ENCODE measurements at regions not wholly inside any gene's neighbourhood (a gene's known extent, or its start where the extent isn't known, plus 50 kb on each side); places are given as distances from the start of the nearest gene placed in this dataset.

DNA sequence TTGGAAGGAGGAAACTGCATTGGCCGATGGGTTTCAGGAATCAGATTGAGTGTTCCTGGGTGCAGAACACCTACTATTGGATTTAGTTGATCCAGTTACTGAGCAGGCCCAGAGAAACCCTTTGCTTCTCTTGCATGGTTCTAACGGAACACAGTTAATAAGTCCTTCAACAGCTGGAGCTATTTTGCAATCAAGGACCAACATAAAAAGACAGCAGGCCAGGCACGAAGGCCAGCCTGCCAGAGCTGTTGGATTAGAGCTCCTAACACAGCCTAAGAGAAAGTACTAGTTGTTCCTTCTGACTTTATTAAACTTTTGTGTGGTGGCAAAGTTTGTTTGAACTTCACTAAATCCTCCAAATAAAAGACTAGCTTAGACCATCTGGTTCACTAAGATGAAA is 148.0 kb upstream of the LMO4 start:
- no peak overlapping the region for H3K4me2 ChIP-seq (ENCODE audit: low read depth, low read length)
- 14% methylated on average over 1 of the region's 3 CpGs; no CpG with 5 or more reads in 1 of the 2 experiments for WGBS, 2 experiments (ENCODE audit: extremely low coverage in 2 of 2, insufficient read length in 1 of 2)
- H3K4me3 ChIP-seq (ENCODE audit: insufficient read depth, low read depth, low read length) = no peak overlapping the region
- no peak overlapping the region for H4K8ac ChIP-seq (ENCODE audit: low read depth in 2 of 2, low read length in 2 of 2)
- H2AFZ ChIP-seq (replicated peaks; ENCODE audit: low read length, poor library complexity) = no peak overlapping the region
- ChIA-PET POLR2A (ENCODE audit: unreplicated experiment) (no interaction called here), CTCF (no interaction called here)
- no peak overlapping the region for H3K56ac ChIP-seq (ENCODE audit: extremely low read depth, insufficient read depth, low read length)
- no peak for DNase-seq
- H3K18ac ChIP-seq (ENCODE audit: low read depth, low read length) = no peak overlapping the region
- no peak overlapping the region for H2BK120ac ChIP-seq (ENCODE audit: low read depth, low read length)
- H3K9ac ChIP-seq (ENCODE audit: low read depth, low read length) = no peak overlapping the region
- no peaks in the 10 kb centered on the region for H3K9me3 ChIP-seq (ENCODE audit: control insufficient read depth, insufficient read depth, low read length)
- H3K79me1 ChIP-seq (ENCODE audit: low read depth in 1 of 2, low read length in 2 of 2) = no peaks in the 10 kb centered on the region
- H3K4ac ChIP-seq (ENCODE audit: low read depth, low read length) = no peak overlapping the region
- H2AK5ac ChIP-seq (ENCODE audit: low read depth, low read length) = no peak overlapping the region
- no peak overlapping the region for H3K23ac ChIP-seq (ENCODE audit: low read depth, low read length)
- H2BK5ac ChIP-seq (ENCODE audit: low read depth, low read length, poor library complexity, severe bottlenecking) = no peak overlapping the region
- BruUV-seq (replicated peaks) = no TSS peak
- H3K27me3 ChIP-seq (ENCODE audit: control insufficient read depth, insufficient read depth, low read length) = peaks cover 3% of the 10 kb centered on the region
- in situ Hi-C loops (cut with MboI; ENCODE audit: low sequenced_read_pairs) (no loop called here), dilution Hi-C loops (cut with HindIII; ENCODE audit: low sequenced_read_pairs, unreplicated experiment) (no loop called here), intact Hi-C loops (cut with micrococcal nuclease) (no loop called here)
- no peak overlapping the region for H2BK15ac ChIP-seq (ENCODE audit: low read depth, low read length)
- H3K9me1 ChIP-seq (ENCODE audit: insufficient read depth, low read length) = no peaks in the 10 kb centered on the region
- no peak overlapping the region for H3K27ac ChIP-seq (ENCODE audit: insufficient read depth, low read length)
- no peaks in the 10 kb centered on the region for H3K36me3 ChIP-seq (ENCODE audit: control insufficient read depth, insufficient read depth, low read length)
- H3K14ac ChIP-seq (replicated peaks; ENCODE audit: low read depth, low read length) = no peak overlapping the region
- ATAC-seq (ENCODE audit: low read depth) = no peak
- H2AK9ac ChIP-seq (replicated peaks; ENCODE audit: low read depth, low read length, poor library complexity) = no peak overlapping the region
- no peak overlapping the region for H4K91ac ChIP-seq (ENCODE audit: insufficient read depth, low read depth, low read length)
- no peaks in the 10 kb centered on the region for H4K20me1 ChIP-seq (ENCODE audit: insufficient read depth, low read length)
- H3K4me1 ChIP-seq (ENCODE audit: control insufficient read depth, insufficient read depth, low read length) = no peaks in the 10 kb centered on the region
- TF ChIP-seq RAD21 (IDR thresholded peaks at IDR 0.05; ENCODE audit: low read length) = no peak
- TF ChIP-seq, protein P1, sequence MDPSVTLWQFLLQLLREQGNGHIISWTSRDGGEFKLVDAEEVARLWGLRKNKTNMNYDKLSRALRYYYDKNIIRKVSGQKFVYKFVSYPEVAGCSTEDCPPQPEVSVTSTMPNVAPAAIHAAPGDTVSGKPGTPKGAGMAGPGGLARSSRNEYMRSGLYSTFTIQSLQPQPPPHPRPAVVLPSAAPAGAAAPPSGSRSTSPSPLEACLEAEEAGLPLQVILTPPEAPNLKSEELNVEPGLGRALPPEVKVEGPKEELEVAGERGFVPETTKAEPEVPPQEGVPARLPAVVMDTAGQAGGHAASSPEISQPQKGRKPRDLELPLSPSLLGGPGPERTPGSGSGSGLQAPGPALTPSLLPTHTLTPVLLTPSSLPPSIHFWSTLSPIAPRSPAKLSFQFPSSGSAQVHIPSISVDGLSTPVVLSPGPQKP (IDR thresholded peaks at IDR 0.05; ENCODE audit: borderline replicate concordance, low read depth, low read length) = no peak
- TF ChIP-seq SMC3 (IDR thresholded peaks at IDR 0.05; ENCODE audit: low read depth, low read length) = no peak
- no peak for TF ChIP-seq MAFK (IDR thresholded peaks at IDR 0.05; ENCODE audit: low read depth, low read length)
- TF ChIP-seq, protein P2, sequence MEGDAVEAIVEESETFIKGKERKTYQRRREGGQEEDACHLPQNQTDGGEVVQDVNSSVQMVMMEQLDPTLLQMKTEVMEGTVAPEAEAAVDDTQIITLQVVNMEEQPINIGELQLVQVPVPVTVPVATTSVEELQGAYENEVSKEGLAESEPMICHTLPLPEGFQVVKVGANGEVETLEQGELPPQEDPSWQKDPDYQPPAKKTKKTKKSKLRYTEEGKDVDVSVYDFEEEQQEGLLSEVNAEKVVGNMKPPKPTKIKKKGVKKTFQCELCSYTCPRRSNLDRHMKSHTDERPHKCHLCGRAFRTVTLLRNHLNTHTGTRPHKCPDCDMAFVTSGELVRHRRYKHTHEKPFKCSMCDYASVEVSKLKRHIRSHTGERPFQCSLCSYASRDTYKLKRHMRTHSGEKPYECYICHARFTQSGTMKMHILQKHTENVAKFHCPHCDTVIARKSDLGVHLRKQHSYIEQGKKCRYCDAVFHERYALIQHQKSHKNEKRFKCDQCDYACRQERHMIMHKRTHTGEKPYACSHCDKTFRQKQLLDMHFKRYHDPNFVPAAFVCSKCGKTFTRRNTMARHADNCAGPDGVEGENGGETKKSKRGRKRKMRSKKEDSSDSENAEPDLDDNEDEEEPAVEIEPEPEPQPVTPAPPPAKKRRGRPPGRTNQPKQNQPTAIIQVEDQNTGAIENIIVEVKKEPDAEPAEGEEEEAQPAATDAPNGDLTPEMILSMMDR (conservative IDR thresholded peaks at IDR 0.05; ENCODE audit: low read depth, low read length) = no peak
- no peak for TF ChIP-seq MXI1 (IDR thresholded peaks at IDR 0.05; ENCODE audit: borderline replicate concordance, low read depth, low read length)
- TF ChIP-seq CHD1 (IDR thresholded peaks at IDR 0.05; ENCODE audit: low read depth, low read length) = no peak
- TF ChIP-seq FOS (IDR thresholded peaks at IDR 0.05; ENCODE audit: low read depth, low read length) = no peak
- TF ChIP-seq RFX5 (IDR thresholded peaks at IDR 0.05; ENCODE audit: low read depth, low read length) = no peak
- no peak for TF ChIP-seq RCOR1 (IDR thresholded peaks at IDR 0.05; ENCODE audit: insufficient replicate concordance, low read length)
- no peak for TF ChIP-seq NFE2L2 (IDR thresholded peaks at IDR 0.05; ENCODE audit: low read depth, low read length)
- no peak overlapping the region for H4K5ac ChIP-seq (ENCODE audit: low read depth, low read length)
- H2BK20ac ChIP-seq (ENCODE audit: low read depth, low read length) = no peak overlapping the region

Data from IMR-90 (cell line).